NB4 (cell line): ENCODE measurements at regions not wholly inside any gene's neighbourhood (a gene's known extent, or its start where the extent isn't known, plus 50 kb on each side); places are given as distances from the start of the nearest gene placed in this dataset.

ENCODE experiments used
- MYC ChIP-seq: IDR thresholded peaks from 2 replicates; pipeline ENCODE4 v1.6.1; 2011; ENCODE audit warnings: low read depth, low read length
- POLR2A ChIP-seq: IDR thresholded peaks from 2 replicates; pipeline ENCODE4 v1.6.1; 2011; ENCODE audit warnings: mild to moderate bottlenecking; ENCODE audit not compliant: insufficient read length; ENCODE audit errors: extremely low read depth
- TF ChIP-seq, protein P1 (sequence below): IDR thresholded peaks from one replicate; pipeline ENCODE4 v1.5.1; 2012; ENCODE audit warnings: low read depth, low read length
- TF ChIP-seq, protein P2 (sequence below): IDR thresholded peaks from 2 replicates; pipeline ENCODE4 v1.6.1; 2011; ENCODE audit warnings: low read depth, low read length

DNA sequence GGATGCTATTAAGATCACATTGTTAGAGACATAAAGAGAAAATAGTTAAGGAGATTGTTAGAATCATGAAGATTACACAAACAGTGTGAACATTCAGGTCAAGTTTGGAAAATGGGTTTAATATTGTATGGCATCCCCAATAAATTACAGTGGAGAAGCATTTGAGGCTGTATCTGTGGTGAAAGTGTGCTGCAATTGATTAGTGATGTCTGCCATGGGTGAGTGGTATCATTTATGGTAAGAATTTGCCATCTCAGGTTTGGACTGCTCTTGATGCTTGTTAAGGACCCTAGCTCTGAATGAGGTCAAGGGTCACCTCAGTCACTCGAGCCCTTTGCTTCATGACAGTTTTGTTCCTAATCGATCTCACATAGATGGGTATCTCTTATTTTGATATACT lies 265.7 kb upstream of the SRRM4 start:
- TF ChIP-seq, protein P1, sequence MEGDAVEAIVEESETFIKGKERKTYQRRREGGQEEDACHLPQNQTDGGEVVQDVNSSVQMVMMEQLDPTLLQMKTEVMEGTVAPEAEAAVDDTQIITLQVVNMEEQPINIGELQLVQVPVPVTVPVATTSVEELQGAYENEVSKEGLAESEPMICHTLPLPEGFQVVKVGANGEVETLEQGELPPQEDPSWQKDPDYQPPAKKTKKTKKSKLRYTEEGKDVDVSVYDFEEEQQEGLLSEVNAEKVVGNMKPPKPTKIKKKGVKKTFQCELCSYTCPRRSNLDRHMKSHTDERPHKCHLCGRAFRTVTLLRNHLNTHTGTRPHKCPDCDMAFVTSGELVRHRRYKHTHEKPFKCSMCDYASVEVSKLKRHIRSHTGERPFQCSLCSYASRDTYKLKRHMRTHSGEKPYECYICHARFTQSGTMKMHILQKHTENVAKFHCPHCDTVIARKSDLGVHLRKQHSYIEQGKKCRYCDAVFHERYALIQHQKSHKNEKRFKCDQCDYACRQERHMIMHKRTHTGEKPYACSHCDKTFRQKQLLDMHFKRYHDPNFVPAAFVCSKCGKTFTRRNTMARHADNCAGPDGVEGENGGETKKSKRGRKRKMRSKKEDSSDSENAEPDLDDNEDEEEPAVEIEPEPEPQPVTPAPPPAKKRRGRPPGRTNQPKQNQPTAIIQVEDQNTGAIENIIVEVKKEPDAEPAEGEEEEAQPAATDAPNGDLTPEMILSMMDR = no peak
- TF ChIP-seq POLR2A = no peak
- TF ChIP-seq, protein P2, sequence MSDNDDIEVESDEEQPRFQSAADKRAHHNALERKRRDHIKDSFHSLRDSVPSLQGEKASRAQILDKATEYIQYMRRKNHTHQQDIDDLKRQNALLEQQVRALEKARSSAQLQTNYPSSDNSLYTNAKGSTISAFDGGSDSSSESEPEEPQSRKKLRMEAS = no peak
- no peak for TF ChIP-seq MYC
